Fibroblast of pulmonary artery (primary cell): ENCODE measurements at regions not wholly inside any gene's neighbourhood (a gene's known extent, or its start where the extent isn't known, plus 50 kb on each side); places are given as distances from the start of the nearest gene placed in this dataset.

ENCODE experiments used
- DNase-seq: peaks from one replicate; pipeline ENCODE4 v3.0.0-alpha.2; 2010; ENCODE audit warnings: low read depth
- H3K4me3 ChIP-seq: replicated peaks from 2 replicates; pipeline ENCODE4 v1.5.1; 2011; ENCODE audit warnings: low read depth, mild to moderate bottlenecking, control low read depth, low read length, moderate library complexity
- CTCF ChIP-seq: IDR thresholded peaks from 2 replicates; pipeline ENCODE4 v1.5.1; 2011; ENCODE audit warnings: mild to moderate bottlenecking, control low read depth, low read length, inconsistent platforms; ENCODE audit errors: missing control alignments

- no peak for TF ChIP-seq CTCF
- no peak overlapping the region for H3K4me3 ChIP-seq
- no peak for DNase-seq
Measured at GRCh38 chr18:10265560-10266333, 188.7 kb upstream of the APCDD1 start.

DNA sequence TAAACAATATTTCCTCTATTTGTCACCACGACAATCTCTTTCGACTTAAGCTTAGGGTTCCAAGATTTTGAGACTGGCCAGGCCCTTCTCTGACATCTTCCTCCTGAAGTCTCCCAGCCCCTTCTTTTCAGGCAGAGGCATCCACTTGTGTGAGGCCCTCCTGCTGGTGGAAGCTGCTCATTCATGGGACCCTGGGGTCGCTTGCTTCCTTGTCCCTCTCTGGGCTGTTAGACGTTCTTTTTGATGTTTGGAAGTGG is 188.2 kb upstream of the APCDD1 start:
- H3K4me3 ChIP-seq: no peak overlapping the region
- no peak for DNase-seq
- TF ChIP-seq CTCF: no peak

DNA sequence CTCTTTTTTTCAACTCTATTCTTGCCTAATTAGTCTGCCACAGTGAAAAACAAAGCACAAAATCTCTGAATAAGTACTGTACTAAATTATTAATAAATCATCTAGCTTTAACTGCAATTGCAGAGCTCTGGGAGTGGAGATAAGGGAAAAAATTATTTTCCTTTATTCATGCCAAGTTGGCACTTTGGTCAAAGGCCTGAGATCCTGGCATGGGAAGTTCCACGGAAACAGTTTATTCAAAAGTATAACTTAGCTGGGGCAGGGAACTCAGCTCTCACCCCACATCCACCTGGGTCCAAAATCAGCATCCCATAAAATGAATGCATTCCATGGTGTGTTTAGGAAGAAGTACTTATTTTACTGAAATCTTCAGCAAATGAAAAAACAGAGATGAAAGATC is 185.2 kb upstream of the APCDD1 start:
- H3K4me3 ChIP-seq: no peak overlapping the region
- no peak for TF ChIP-seq CTCF
- DNase-seq: no peak

GRCh38 chr18:10270151-10270571 is 184.3 kb upstream of the APCDD1 start:
- no peak overlapping the region for H3K4me3 ChIP-seq
- no peak for TF ChIP-seq CTCF
- DNase-seq: peak; percentile 82

- no peak for DNase-seq
- no peak for TF ChIP-seq CTCF
- H3K4me3 ChIP-seq: no peak overlapping the region
Measured at GRCh38 chr18:10271481-10271880, 183.0 kb upstream of the APCDD1 start.

DNA sequence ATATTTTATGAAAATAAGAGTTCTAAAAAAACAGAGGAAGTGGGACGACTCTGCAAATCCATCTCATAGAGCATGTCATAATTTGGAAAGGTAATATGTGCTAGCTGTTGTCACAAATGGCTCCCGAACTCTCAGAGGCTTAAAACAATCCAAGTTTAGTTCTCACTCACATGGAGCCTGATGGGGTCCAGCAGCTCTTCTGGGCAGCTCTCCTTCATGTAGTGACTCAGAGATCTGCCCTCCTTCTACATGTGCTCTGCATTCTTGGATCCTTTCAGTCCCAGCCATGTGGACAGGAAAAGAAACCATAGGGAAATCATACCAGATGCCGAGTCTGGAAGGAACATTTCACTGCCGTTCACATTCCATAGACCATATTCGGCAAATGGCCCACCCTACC is 180.1 kb upstream of the APCDD1 start:
- no peak for TF ChIP-seq CTCF
- no peak overlapping the region for H3K4me3 ChIP-seq
- peak; percentile 44 for DNase-seq

DNA sequence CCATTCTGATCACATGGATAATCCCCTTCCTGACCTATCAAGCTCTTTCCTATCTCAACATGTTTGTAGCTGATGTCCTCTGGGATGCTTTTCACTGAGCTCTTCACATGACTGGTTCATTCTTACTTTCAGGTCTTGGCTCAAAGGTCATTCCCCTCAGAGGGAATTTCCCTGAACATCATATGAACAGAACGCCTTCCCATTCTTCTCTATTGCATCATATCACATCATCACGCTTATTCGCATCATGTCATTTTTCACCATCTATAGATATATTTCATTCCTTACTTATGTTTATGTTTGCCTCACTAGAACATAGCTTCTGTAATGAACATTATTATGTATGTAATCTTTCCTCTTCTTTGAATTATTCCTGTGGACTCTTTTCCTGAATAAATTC is 178.9 kb upstream of the APCDD1 start:
- no peak for TF ChIP-seq CTCF
- DNase-seq: no peak
- no peak overlapping the region for H3K4me3 ChIP-seq
